WI38 (cell line): ENCODE measurements at regions not wholly inside any gene's neighbourhood (a gene's known extent, or its start where the extent isn't known, plus 50 kb on each side); places are given as distances from the start of the nearest gene placed in this dataset.

Experiments used
- H3K4me3 ChIP-seq: 2 replicates; pipeline ENCODE4 v1.5.1; 2011; ENCODE audit warnings: low read depth, mild to moderate bottlenecking, control low read depth, low read length
- TF ChIP-seq, protein P1 (sequence below): IDR thresholded peaks from 2 replicates; pipeline ENCODE4 v1.5.1; 2012; ENCODE audit warnings: low read depth, mild to moderate bottlenecking, control low read depth, low read length

DNA sequence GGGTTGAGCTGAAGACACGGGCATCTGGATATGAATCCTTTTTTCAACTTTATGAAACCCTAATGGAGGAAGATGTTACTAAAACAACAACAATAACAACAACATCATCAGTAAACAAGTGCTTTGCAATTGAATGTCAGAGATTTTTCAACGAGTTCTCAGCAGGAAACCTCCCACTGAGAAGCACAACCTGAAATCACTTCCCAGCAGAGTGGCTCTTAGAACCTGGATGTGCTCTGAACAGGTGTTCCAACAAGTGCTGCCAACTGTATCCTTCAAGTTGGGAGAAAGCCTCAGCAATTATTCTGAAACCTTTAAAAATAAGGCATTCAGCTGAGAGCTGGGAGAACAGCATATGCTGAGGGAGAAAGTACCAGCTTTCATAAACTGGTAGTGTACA, 1622.7 kb upstream of the CELF4 start:
- TF ChIP-seq, protein P1, sequence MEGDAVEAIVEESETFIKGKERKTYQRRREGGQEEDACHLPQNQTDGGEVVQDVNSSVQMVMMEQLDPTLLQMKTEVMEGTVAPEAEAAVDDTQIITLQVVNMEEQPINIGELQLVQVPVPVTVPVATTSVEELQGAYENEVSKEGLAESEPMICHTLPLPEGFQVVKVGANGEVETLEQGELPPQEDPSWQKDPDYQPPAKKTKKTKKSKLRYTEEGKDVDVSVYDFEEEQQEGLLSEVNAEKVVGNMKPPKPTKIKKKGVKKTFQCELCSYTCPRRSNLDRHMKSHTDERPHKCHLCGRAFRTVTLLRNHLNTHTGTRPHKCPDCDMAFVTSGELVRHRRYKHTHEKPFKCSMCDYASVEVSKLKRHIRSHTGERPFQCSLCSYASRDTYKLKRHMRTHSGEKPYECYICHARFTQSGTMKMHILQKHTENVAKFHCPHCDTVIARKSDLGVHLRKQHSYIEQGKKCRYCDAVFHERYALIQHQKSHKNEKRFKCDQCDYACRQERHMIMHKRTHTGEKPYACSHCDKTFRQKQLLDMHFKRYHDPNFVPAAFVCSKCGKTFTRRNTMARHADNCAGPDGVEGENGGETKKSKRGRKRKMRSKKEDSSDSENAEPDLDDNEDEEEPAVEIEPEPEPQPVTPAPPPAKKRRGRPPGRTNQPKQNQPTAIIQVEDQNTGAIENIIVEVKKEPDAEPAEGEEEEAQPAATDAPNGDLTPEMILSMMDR = no peak
- no peak overlapping the region for H3K4me3 ChIP-seq

DNA sequence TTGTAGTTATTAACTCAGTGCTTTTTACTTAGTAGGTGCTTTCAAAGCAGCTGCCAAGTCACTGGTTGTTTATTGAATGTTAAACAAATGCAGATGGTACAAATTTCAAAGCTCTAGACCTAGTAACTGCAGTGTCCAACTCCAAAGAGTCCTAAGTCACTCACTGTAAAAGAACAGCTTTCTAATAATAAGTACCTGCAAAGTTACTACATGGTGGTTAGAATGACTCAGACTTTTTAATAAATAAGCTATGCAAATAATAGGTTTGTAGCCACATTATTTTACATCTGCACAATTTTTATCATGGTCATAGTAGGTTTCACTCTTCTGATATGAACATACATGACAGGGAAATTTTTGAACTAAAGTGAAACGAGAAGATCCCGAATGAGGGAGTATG, 1620.4 kb upstream of the CELF4 start:
- no peak overlapping the region for H3K4me3 ChIP-seq
- TF ChIP-seq, protein P1 = no peak

DNA sequence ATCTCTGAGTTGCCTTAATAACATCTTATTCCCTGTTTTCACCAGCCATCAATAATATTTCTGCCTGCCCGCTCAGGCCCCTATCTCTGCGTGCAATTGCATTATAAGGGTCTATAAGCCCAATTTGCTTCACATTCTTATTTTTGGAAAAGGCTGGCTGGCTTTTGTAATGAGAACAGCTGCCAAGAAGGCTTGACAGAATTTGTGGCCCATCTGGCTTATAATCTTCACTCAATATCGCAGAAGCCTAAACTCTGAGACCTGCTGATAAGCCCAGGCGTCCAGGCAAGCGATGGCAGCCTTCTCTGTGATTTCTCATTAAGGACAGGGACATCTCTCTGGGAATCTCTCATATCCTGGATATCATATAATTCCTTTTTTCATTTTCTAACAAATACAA, 1618.6 kb upstream of the CELF4 start:
- no peak overlapping the region for H3K4me3 ChIP-seq
- TF ChIP-seq, protein P1 = no peak

DNA sequence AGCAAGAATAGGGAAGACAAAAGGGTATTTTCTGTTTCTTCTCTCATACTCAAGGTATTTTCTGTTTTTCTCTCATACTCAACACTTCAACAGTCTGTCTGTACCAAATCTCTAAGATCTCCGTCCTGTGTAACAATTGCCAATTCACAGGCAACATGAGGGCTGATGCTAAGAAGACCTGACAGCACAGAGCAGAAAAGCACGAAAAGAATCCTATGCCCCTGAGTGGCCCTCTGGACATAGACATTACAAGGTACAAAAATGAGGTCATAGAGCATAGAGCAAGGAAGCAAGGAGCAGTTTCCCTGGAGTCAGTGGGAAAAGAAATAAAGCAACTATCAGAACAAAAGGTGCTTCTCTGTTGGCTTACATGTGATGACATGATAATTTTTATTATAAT, 1612.6 kb upstream of the CELF4 start:
- H3K4me3 ChIP-seq = no peak overlapping the region
- TF ChIP-seq, protein P1 = no peak

DNA sequence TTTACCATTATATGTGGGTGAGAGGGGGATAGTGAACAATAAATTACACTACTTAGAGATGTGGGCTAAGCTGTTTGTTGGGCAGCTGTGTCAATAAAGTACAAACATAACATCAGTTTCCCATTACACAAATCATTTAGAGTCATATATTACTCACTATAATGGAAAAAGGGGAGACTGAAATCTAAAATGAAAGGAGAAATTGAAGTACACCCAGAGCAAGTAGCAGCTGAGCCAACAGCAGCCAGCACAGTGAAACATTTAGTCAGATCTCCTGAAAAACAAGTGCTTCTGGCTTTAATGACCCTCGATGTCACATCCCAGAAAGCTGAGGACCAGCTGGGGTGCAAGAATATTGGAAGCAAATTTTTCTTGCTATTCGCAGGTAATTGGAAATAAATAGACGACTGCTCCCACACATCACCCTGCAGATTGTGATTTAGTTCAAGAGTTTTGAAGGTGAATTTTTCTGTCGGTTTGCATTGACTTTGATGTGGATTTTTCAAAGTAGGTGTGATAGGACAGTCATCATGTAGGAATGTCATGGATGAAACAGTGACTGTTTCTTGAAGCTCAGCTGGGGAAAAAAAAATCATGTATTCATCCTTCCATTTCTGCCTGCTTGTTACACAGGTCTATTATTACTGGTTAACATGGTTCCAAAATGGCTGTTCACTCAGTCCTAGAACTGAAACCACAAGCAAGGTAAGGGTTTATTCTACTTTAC, 1607.3 kb upstream of the CELF4 start:
- TF ChIP-seq, protein P1 = no peak
- no peak overlapping the region for H3K4me3 ChIP-seq

DNA sequence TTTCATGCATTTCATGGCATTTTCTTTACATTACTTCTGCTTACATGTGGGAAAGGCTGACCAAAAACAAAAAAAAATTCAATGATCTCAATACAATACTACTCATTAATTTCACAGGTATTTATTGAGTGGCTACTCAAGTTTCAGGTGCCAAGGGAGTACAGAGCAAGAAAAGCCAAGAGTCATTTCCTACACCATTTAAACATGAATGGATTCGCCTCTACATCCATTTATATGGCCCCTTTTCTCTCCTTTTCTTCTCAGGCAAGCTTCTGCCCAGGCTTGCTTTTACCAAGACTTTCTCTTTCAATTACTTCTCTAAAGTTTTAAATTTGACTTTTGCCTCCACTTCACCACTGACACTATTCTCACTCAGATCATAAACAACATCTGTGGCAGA, 1603.1 kb upstream of the CELF4 start:
- TF ChIP-seq, protein P1 = no peak
- H3K4me3 ChIP-seq = no peak overlapping the region

DNA sequence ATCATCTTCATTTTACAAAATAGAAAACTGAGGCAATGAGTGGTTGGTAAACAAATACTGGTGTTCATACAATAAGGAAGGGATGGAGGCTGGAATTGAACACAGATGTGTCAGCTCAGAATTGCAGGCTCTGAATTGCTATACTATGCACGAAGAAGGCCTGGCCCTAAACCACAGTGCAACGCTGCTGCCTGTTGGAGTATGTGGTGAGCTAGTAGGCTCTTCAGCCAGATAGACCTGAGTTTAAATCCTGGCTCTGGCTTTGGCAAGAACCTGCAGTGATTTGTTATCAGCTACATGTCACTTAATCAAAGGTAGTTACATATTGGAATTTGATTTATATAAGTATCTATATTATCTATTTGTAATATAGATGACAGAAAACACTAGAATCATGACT, 1602.4 kb upstream of the CELF4 start:
- no peak overlapping the region for H3K4me3 ChIP-seq
- TF ChIP-seq, protein P1 = no peak
